HG02870 (cell line): ENCODE measurements at regions not wholly inside any gene's neighbourhood (a gene's known extent, or its start where the extent isn't known, plus 50 kb on each side); places are given as distances from the start of the nearest gene placed in this dataset.

ENCODE experiments used
- ATAC-seq: cut with Tn5 transposase; IDR thresholded peaks from one replicate; pipeline ENCODE4 v1.9.1; 2021; ENCODE audit warnings: mild to moderate bottlenecking, moderate library complexity; ENCODE audit not compliant: unreplicated experiment

- no peak for ATAC-seq
These were observed 503.8 kb upstream of the B3GAT1 start for GRCh38 chr11:134915881-134916280.

- no peak for ATAC-seq
These were observed 503.2 kb upstream of the B3GAT1 start for GRCh38 chr11:134915212-134915611.

DNA sequence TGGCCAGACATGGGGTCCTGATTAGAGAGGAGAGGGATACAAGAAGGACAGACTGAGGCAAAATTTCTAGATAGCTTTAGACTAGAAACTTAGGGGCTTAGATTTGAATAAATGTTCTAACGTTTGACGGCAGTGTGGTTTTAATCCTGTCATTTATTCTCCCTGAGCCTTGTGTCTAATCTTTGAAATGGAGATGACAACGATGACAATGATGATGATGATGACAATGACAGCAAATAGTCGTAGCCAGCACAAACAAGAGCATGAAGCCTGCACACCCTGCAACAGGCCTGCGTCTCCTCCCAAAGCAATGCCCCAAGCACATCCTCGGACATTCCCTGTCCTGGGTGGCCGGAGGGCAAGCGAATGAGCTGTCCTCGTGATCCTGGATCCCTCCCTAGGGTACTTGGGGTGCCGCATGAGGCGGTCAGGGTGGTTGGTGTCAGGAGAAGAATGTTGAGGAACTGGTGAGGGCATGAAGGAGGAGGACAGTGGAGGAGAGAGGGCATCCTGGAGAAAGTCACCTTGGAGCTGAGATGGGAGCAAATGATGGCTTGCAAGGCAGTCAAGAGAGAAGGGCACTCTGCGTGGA, 502.1 kb upstream of the B3GAT1 start:
- ATAC-seq = no peak

- no peak for ATAC-seq
These were observed 501.3 kb upstream of the B3GAT1 start for GRCh38 chr11:134913391-134913790.

- no peak for ATAC-seq
These were observed 499.6 kb upstream of the B3GAT1 start for GRCh38 chr11:134911514-134912180.

GRCh38 chr11:134908583-134908982, 496.5 kb upstream of the B3GAT1 start:
- ATAC-seq = no peak

GRCh38 chr11:134907636-134908035, 495.6 kb upstream of the B3GAT1 start:
- no peak for ATAC-seq

DNA sequence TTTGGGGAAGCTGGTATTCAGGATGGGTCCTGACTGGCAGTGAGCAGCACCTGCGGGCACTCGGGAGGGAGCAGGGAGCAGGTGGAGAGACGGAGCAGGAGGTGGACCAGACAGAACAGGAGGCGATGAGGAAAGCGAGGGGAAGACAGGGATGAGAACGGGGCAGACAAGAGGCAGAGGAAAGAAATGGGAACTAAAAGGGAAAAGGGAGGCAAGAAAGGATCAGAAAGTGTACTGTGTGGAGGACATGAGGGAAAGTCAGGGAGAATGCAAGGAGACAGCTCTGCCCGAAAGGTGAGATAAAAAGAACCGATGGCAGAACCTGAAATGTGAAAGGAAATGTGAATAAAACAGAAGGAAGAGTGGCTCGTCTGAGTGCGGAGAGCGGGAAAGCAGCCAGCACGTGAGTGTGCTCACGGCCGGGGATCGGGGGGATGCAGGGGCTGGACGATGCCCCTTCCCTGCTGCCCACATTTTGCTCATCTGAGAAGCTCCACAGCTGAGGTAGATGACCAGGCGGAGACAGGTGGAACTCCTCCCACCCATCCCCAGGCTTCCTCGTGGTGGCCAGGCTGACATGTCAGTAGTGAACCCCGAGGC, 494.4 kb upstream of the B3GAT1 start:
- ATAC-seq = no peak

GRCh38 chr11:134905928-134906327, 493.9 kb upstream of the B3GAT1 start:
- no peak for ATAC-seq

DNA sequence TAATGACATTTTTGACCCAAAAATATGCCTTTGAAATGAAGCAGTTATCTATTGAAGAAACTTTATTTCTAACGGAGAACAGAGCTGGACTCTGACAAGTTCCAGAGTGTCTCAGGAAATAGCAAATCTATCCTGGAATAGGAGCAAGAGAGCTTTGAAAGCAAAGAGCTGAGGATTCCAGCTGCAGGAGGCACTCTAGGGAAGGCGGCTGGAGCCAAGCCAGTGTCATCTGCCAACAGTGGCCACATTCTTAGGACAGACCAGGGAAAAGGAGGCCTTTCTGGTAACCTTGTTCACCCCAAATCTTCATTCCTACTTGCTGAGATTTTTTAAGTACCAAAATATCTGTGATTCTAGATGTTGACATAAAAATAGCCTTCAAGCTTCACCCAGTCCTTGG, 493.5 kb upstream of the B3GAT1 start:
- ATAC-seq = no peak

GRCh38 chr11:134904103-134904790, 492.2 kb upstream of the B3GAT1 start:
- ATAC-seq = no peak

- ATAC-seq = no peak
These were observed 490.2 kb upstream of the B3GAT1 start for GRCh38 chr11:134901955-134902918.

GRCh38 chr11:134901542-134901941, 489.5 kb upstream of the B3GAT1 start:
- no peak for ATAC-seq

GRCh38 chr11:134893810-134894685, 482.0 kb upstream of the B3GAT1 start:
- no peak for ATAC-seq

GRCh38 chr11:134890446-134890845, 478.4 kb upstream of the B3GAT1 start:
- no peak for ATAC-seq

GRCh38 chr11:134889832-134890231, 477.8 kb upstream of the B3GAT1 start:
- ATAC-seq = no peak

DNA sequence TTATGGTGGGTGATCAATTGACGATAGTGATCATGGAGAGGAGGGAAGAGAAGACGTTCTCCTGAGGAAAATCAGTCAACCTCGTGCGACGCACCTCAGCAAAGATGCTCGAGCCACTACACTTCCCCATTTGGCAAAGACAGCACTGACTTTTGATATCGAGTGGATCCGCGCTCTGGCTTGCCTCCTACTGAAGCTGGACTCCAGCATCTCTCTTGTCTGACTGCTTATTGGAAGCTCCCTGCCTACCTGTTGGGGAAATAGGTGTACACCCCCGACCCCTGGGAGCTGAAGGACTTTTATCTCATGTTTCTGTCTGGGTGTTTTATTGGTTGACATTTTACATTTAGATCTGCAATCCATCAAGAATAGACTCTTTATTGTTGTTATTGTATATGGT, 476.8 kb upstream of the B3GAT1 start:
- no peak for ATAC-seq

DNA sequence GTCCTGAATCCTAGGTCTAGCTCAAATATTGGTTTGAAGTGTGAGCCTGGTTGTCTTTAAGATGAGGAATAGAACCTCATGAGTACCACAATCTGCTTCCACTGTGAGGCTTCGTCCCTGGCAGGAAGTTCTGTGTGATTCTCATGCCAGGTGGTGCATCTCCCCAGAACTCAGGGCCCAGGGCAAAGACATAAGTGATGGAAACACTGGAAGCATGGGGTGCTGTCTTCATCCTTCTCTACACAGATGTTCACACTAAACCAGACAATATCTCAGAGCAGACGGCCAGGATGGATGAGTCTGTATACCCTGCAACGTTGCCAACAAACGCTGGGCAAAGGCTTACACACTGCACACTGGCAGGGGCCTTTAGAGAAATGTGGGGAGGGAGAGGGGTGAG, 475.9 kb upstream of the B3GAT1 start:
- no peak for ATAC-seq

DNA sequence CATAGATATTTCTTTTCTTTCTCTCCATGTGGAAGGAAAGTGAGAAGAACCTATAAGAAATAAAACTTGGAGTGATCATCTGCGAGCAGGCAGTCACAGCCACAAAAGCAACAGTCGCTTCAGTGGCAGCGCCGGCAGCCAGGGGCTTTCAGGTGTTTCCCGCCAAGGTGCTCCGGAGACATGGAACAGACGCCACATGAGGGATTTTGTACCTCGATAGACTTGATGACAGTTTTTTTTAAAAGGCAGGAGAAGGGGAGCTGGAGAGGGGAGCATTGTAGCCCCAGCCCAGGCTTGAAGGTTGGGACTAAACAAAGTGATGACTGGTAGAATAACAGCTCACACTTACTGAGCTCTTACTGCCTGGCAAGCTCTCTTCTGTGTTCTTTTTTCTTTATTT, 471.4 kb upstream of the B3GAT1 start:
- ATAC-seq = no peak
